ENCODE measurements at regions not wholly inside any gene's neighbourhood (a gene's known extent, or its start where the extent isn't known, plus 50 kb on each side); places are given as distances from the start of the nearest gene placed in this dataset.

DNA sequence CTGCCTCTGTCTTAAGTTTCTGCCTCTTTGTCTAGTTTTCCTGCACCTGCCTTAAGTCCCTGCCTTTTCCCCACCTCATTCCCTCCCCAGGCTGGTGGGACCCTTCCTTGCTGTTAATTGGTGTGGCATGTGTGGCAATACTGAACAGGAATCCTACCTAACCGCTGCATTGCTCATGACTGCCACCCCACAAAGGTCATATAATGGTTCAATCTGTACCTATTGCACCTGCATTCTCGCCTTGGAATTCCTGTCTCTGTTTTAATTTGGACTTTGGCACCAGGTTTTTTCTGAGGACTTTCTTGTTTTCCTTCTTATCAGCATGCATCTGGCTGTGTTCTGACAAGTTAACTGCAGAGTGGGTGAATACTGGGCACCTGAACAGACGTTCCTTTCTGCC is 966.2 kb upstream of the TMEM132C start:
- no peaks in the 10 kb centered on the region for H3K27me3 ChIP-seq (ENCODE audit: insufficient read depth, poor library complexity, severe bottlenecking)
- TF ChIP-seq, protein P1, sequence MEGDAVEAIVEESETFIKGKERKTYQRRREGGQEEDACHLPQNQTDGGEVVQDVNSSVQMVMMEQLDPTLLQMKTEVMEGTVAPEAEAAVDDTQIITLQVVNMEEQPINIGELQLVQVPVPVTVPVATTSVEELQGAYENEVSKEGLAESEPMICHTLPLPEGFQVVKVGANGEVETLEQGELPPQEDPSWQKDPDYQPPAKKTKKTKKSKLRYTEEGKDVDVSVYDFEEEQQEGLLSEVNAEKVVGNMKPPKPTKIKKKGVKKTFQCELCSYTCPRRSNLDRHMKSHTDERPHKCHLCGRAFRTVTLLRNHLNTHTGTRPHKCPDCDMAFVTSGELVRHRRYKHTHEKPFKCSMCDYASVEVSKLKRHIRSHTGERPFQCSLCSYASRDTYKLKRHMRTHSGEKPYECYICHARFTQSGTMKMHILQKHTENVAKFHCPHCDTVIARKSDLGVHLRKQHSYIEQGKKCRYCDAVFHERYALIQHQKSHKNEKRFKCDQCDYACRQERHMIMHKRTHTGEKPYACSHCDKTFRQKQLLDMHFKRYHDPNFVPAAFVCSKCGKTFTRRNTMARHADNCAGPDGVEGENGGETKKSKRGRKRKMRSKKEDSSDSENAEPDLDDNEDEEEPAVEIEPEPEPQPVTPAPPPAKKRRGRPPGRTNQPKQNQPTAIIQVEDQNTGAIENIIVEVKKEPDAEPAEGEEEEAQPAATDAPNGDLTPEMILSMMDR (IDR thresholded peaks at IDR 0.05; ENCODE audit: insufficient read depth, low read length): no peak
- TF ChIP-seq GABPA (IDR thresholded peaks at IDR 0.05; ENCODE audit: low read depth) (no peak), POLR2AphosphoS5 (IDR thresholded peaks at IDR 0.05; ENCODE audit: low read depth) (no peak), SPI1 (IDR thresholded peaks at IDR 0.05; ENCODE audit: borderline replicate concordance, low read depth) (no peak)
- TF ChIP-seq, protein P2, sequence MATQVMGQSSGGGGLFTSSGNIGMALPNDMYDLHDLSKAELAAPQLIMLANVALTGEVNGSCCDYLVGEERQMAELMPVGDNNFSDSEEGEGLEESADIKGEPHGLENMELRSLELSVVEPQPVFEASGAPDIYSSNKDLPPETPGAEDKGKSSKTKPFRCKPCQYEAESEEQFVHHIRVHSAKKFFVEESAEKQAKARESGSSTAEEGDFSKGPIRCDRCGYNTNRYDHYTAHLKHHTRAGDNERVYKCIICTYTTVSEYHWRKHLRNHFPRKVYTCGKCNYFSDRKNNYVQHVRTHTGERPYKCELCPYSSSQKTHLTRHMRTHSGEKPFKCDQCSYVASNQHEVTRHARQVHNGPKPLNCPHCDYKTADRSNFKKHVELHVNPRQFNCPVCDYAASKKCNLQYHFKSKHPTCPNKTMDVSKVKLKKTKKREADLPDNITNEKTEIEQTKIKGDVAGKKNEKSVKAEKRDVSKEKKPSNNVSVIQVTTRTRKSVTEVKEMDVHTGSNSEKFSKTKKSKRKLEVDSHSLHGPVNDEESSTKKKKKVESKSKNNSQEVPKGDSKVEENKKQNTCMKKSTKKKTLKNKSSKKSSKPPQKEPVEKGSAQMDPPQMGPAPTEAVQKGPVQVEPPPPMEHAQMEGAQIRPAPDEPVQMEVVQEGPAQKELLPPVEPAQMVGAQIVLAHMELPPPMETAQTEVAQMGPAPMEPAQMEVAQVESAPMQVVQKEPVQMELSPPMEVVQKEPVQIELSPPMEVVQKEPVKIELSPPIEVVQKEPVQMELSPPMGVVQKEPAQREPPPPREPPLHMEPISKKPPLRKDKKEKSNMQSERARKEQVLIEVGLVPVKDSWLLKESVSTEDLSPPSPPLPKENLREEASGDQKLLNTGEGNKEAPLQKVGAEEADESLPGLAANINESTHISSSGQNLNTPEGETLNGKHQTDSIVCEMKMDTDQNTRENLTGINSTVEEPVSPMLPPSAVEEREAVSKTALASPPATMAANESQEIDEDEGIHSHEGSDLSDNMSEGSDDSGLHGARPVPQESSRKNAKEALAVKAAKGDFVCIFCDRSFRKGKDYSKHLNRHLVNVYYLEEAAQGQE (IDR thresholded peaks at IDR 0.05; ENCODE audit: insufficient replicate concordance, low read depth): no peak
- H3K27ac ChIP-seq (replicated peaks): no peak overlapping the region
- no peak overlapping the region for H3K4me3 ChIP-seq (replicated peaks; ENCODE audit: insufficient read depth, low read length)
- DNase-seq (ENCODE audit: low read depth in 1 of 2, low spot score in 1 of 2): no peak

DNA sequence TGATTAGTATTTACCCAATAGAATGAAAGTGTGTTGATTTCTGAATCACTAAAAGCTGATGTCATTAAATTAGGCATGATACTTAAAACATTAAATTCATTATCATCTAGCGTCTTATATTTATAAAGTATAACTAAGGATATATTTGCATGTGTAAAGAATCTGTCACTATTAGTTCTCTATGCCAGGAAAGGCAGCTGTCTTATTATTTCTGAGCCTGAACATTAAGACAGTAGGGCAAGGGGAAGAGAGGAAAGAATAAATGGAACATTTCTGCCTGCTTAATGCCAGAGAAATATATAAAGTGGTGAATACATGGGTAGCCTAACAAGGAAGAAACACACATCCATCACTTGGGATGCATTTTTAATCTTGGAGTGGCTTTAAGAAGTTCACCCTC is 965.1 kb upstream of the TMEM132C start:
- Histone ChIP-seq H3K27ac (replicated peaks) (no peak overlapping the region), H3K27me3 (ENCODE audit: insufficient read depth, poor library complexity, severe bottlenecking) (no peaks in the 10 kb centered on the region), H3K4me3 (replicated peaks; ENCODE audit: insufficient read depth, low read length) (no peak overlapping the region)
- DNase-seq (ENCODE audit: low read depth in 1 of 2, low spot score in 1 of 2): no peak
- TF ChIP-seq POLR2AphosphoS5 (IDR thresholded peaks at IDR 0.05; ENCODE audit: low read depth) (no peak), SPI1 (IDR thresholded peaks at IDR 0.05; ENCODE audit: borderline replicate concordance, low read depth) (no peak), GABPA (IDR thresholded peaks at IDR 0.05; ENCODE audit: low read depth) (no peak)
- TF ChIP-seq, protein P2 (IDR thresholded peaks at IDR 0.05; ENCODE audit: insufficient replicate concordance, low read depth): no peak
- TF ChIP-seq, protein P1 (IDR thresholded peaks at IDR 0.05; ENCODE audit: insufficient read depth, low read length): no peak

DNA sequence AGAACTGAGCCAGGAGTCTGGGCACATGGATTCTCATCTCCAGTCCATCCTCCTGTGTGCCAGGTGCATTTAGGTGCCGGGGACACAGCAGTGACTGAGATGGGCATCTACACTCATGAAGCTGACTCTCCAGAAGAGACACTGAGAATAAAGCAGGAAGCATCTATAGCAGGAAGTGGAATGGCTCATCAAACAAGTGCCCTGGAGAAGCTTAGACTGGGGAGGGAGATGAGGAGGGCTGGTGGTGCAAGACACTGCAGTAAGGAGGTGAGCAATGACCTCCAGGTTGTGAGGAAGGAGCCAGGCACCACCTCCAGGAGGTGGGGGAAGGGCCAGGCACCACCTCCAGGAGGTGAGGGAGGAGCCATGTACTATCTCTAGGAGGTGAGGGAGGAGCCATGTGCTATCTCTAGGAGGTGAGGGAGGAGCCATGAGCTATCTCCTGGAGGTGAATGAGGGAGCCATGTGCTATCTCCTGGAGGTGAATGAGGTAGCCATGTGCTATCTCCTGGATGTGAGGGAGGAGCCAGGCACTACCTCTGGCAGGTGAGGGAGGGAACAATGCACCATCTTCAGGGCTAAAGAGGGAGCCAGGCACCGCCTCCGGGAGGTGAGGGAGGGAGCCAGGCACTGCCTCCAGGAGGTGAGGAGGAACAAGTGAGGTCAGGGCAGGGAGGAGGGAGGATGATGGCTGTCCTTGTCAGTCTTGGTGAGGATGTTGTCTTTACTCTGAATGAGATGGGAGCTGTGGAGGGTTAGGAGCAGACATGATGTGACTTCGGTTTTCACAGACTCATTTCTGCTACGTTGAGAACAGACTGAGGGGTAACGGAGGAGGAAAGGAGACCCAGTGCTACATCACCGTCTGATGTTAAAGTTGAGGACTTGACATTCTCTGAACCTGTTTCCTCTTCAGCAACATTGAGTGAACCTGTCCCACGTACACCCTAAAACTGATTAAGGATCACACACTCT is 961.9 kb upstream of the TMEM132C start:
- Histone ChIP-seq H3K27ac (replicated peaks) (no peak overlapping the region), H3K4me3 (replicated peaks; ENCODE audit: insufficient read depth, low read length) (no peak overlapping the region), H3K27me3 (ENCODE audit: insufficient read depth, poor library complexity, severe bottlenecking) (no peaks in the 10 kb centered on the region)
- no peak for DNase-seq (ENCODE audit: low read depth in 1 of 2, low spot score in 1 of 2)
- TF ChIP-seq, protein P2 (IDR thresholded peaks at IDR 0.05; ENCODE audit: insufficient replicate concordance, low read depth): no peak
- TF ChIP-seq, protein P1 (IDR thresholded peaks at IDR 0.05; ENCODE audit: insufficient read depth, low read length): no peak
- no peak for TF ChIP-seq SPI1 (IDR thresholded peaks at IDR 0.05; ENCODE audit: borderline replicate concordance, low read depth)
- TF ChIP-seq GABPA (IDR thresholded peaks at IDR 0.05; ENCODE audit: low read depth): no peak
- no peak for TF ChIP-seq POLR2AphosphoS5 (IDR thresholded peaks at IDR 0.05; ENCODE audit: low read depth)

All from HL-60 (cell line).